ENCODE measurements at regions not wholly inside any gene's neighbourhood (a gene's known extent, or its start where the extent isn't known, plus 50 kb on each side); places are given as distances from the start of the nearest gene placed in this dataset.

- TF ChIP-seq POLR2AphosphoS5 (IDR thresholded peaks at IDR 0.05; ENCODE audit: low read depth, low read length) (no peak), TAF1 (IDR thresholded peaks at IDR 0.05; ENCODE audit: borderline replicate concordance, insufficient read depth, low read length) (no peak), SIN3A (IDR thresholded peaks at IDR 0.05; ENCODE audit: borderline replicate concordance, insufficient read depth, low read length) (no peak), REST (IDR thresholded peaks at IDR 0.05; ENCODE audit: insufficient read depth in 1 of 2, low read depth in 2 of 2, low read length in 2 of 2) (no peak), FOXP2 (optimal IDR thresholded peaks at IDR 0.05; ENCODE audit: borderline replicate concordance, extremely low read depth, extremely low read length, insufficient read depth) (no peak)
Measured at GRCh38 chr2:136392897-136393505, 275.1 kb upstream of the CXCR4 start.
